ENCODE measurements at regions not wholly inside any gene's neighbourhood (a gene's known extent, or its start where the extent isn't known, plus 50 kb on each side); places are given as distances from the start of the nearest gene placed in this dataset.
"Not testable (repeated sequence)": the region's sequence is repeated elsewhere in the genome, so short reads cannot be mapped to it uniquely, and the experiment has no call there.

DNA sequence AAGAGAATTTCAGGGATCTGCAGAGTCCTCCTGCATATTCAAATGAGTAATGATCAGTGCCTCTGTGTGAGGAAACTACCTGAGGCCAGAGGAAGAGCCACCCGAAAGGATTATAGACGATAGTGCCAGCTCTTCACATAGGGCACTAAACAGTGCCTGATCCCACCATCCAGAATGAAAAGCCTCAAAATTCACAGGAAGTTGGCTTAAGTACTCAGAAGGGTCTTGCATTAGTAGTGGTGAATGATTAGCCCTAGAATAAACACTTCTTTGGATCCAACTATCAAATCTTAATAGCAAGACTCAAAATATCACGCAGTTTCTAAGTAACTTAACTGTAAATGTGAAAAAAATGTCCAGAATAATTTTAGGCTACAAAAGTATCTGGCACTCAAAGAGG lies 324.4 kb downstream of the ZNF674 start:
- DNase-seq (ENCODE audit: low read depth), result no peak

DNA sequence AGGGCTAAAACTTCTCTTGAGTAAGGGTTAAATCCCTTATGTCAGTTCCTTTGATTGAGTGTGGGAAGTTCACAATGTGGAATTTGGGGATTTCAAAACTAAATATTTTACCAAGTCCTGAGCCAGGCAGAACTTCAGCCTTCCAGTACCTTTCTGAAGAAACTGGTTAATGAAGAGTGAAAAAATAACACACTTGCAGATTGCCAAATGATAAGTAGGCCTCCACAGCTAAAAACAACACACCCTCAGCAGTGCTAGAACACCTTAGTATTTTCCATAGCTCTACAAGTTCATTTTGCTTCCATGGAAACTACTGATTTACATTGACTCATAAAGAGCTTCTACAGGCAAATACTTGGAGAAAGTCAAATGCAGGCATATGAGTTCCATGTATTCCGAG lies 326.8 kb downstream of the ZNF674 start:
- DNase-seq (ENCODE audit: low read depth), result no peak

DNA sequence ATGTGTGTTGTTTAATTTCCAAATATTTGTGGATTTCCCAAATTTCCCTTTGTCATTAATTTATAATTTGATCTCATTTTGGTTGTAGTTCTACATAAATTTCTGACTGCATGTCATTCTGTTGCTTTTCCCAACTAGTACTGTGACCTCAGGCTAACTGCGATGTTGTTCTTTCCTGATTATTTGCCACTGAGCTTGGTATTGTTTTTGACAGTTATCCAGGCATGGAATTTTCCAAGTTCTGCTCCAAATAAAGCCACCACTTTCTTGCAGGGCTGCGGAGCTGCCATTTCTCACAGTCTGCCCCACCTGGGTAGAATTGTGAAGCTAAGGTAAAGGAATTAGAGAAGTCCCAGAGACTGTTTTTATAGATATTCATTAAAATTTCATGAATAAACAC lies 328.8 kb downstream of the ZNF674 start:
- DNase-seq (ENCODE audit: low read depth), result no peak

DNA sequence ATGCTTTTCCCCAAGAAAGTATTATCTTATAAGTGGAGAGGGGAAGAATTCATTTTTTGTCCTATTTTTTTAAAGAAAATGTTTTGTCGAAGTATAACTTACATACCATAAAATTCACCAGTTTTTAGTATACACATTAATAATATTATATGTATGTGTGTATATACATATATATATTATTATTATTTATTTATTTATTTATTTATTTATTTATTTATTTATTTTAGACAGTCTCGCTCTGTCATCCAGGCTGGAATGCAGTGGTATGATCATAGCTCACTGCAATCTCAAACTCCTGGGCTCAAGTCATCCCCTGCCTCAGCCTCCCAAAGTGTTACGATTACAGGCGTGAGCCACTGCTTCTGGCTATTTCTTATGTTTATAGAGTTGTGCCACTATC lies 334.1 kb downstream of the ZNF674 start:
- no peak for DNase-seq (ENCODE audit: low read depth)

GRCh38 chrX:46209768-46210167 lies 335.5 kb downstream of the ZNF674 start:
- no peak for DNase-seq (ENCODE audit: low read depth)

- DNase-seq (ENCODE audit: low read depth), result no peak
These were observed 336.2 kb downstream of the ZNF674 start for GRCh38 chrX:46209037-46209436.

DNA sequence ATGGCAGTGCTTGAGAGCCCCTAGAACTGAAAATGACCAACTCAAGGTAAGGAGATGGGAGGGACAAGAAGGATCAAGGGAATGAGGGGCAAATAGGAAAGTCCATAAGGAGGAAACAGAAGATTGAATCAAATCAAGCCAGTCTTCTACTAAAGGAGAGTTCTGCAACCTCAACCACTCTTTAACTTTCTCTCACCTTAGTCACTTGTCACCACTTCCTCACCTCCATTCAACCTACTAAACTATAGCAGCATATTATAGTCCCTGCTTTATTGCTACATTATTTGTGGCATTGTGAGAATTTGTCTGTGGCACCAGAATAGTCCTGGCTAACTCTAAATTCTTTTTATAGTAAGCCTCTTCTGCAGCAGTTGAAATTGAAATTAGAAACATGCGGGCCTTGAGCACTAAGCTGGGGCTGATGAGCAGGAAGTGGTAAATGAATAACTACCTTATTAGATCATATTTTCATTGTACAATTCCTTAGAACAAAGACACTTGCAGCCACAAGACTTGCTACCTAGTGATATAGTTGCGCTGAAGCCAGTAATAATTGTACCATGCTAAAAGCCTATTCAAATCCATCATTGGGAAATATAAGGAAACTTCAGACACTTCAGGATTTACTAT lies 336.9 kb downstream of the ZNF674 start:
- no peak for DNase-seq (ENCODE audit: low read depth)

DNA sequence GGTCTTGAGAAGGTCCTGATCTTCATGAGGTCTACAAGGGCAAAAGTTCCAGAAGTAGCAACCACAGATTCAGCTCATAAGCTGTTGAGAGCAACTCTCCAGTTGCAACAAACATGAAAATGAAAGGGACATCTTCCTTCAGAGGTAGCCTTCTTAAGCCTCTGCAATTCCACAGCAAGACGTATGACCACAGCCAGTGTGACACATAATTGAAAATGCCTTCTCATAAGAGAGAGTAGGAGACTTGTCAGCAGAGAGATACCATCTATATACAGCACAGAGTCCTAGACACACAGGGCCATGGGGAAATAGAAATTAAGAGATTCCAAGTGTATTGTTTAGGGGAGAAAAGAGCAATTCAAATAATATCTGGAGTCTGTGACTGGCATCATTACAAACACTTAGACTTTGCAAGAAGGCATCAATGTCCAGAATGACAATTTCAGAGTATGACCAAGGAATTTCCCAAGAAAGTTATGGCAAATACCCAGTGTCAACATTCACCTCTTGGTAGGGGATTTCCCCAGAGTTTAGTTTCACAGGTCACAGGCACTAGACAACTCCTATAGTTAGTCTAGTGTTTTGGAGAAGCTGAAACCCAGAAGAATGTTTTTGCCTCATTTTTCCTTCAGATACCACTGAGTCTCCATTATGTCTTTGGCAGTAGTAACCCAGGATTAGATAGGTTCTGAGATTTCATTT lies 340.3 kb downstream of the ZNF674 start:
- no peak for DNase-seq (ENCODE audit: low read depth)

DNA sequence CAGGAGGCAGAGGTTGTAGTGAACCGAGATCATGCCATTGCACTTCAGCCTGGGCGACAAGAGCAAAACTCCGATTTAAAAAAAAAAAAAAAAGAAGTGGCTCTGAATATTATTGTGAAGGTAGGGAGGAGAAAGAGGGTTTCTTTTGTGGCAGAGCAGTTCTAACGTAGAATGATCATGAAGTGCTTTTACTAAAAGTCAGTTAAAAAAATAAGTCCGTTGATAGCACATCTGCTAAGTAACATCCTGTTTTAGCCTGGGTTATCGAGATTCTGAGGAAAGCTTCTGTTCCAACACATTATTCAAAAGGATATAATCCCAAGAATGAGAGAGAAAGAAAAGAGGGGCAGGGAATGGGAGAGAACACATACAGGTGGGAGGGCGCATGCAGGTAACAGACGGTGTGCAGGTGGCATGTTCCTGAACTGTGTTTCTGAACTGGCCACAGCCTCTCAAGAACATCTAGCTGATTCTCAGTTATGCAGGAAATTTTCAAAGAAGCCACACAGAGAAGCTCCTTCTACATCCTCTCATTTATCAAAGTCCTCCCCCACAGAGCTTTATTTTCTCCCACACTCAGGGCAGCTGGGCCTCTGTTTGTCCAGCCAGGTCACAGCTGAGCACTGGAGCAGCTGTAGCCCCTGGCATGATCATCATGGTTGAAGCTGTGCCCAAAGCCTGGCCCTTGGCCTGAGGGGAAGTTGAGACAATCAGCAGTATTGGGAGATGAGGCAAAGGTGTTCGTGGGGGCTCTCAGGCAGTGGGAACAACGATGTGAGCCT lies 342.3 kb downstream of the ZNF674 start:
- no peak for DNase-seq (ENCODE audit: low read depth)

- no peak for DNase-seq (ENCODE audit: low read depth)
These were observed 344.8 kb downstream of the ZNF674 start for GRCh38 chrX:46200413-46200812.

GRCh38 chrX:46198858-46199257 lies 346.4 kb downstream of the ZNF674 start:
- no peak for DNase-seq (ENCODE audit: low read depth)

DNA sequence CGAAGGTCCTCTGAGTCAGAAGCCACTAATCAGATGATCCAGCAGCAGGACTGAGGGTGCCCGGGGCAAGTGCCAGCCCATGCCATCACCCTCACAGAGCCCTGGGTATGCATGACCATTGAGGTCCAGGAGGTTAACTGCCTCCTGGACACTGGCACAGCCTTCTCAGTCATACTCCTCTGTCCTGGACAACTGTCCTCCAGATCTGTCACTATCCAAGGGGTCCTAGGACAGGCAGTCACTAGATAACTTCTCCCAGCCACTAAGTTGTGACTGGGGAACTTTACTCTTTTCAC lies 358.5 kb downstream of the ZNF674 start:
- DNase-seq (ENCODE audit: low read depth), result not testable (repeated sequence)

DNA sequence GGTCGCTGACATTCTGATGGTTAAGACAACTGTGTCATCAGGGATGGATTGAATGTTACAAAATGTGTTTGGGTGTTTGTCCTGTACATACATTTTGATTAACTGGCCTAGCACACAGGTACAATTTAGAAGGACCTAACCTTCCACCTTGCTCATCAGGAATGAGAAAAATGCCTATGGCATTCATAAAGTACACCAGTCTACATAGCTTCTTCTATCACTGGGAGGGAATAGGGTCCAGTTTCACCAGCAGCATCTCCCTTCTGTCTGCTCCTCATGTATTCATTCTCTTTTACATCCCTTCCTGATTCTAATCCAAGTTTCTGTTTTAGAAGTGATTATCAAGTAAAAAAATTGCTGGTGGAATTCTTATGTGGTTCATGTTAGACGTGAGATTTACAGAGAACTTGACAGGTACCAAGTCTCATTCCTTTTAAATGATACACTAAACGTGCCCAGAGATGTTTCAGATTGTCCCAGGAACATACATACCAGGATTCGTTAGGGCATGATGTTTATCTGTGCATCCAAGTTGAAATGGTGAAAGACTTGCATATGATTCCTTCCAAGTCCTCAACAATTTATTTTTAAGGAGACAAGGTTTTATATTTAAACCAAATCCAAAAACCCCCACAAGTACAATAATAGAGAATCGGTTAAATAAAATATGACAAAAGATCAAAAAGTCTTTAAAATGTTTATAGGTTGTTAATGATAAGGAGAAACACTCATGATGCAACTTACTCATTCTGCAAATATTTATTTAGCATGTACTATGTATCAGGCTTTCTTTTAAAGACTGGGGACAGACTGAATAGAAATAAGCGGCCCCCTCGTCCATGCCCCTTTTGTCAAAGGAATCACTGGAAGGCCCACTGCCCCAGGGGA lies 359.1 kb downstream of the ZNF674 start:
- DNase-seq (ENCODE audit: low read depth), result no peak

DNA sequence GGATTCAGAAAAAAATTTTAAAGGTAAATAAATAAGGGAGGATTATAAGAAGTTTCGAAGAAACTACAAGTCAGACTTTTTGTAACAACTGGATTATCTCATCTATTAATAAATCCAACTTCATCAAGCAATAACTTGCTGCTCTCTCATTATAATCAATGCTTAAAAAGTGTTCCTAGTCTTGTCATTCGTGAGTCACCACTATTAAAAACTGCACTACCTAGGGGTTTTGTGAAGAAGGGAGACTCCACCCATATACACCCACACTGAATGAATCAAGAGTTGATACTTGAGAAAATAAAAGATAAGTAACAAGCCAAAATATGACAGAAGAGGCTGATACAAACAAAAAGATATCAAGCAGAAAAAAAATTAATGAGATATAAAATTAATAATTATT lies 360.5 kb downstream of the ZNF674 start:
- DNase-seq (ENCODE audit: low read depth), result no peak

DNA sequence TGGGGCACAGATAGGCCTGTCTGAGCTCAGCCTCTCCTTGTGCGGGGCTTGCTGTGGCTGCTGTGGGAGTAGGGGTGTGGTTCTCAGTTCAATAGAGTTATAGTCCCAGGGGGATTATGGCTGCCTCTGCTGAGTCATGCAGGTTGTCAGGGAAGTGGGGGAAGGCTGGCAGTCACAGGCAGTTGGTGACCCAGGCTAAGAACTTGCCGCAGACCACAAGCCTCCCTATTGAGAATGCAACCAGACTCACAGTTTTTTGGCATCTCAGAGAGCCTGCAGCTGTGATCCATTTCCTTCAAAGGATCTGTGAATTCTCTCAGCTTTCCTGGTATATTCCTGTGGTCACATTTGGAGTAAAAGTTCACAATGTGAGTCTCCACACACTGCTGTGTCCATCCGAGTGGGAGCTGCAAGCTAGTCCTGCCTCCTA lies 364.9 kb downstream of the ZNF674 start:
- no peak for DNase-seq (ENCODE audit: low read depth)

GRCh38 chrX:46179748-46180147 lies 365.5 kb downstream of the ZNF674 start:
- no peak for DNase-seq (ENCODE audit: low read depth)

GRCh38 chrX:46178763-46179162 lies 366.5 kb downstream of the ZNF674 start:
- DNase-seq (ENCODE audit: low read depth), result no peak

- DNase-seq (ENCODE audit: low read depth), result no peak
These were observed 372.1 kb downstream of the ZNF674 start for GRCh38 chrX:46173159-46173558.

GRCh38 chrX:46171457-46171856 lies 373.8 kb downstream of the ZNF674 start:
- not testable (repeated sequence) for DNase-seq (ENCODE audit: low read depth)

- DNase-seq (ENCODE audit: low read depth), result no peak
These were observed 375.4 kb downstream of the ZNF674 start for GRCh38 chrX:46169808-46170207.

- DNase-seq (ENCODE audit: low read depth), result no peak
These were observed 377.0 kb downstream of the ZNF674 start for GRCh38 chrX:46168254-46168653.

DNA sequence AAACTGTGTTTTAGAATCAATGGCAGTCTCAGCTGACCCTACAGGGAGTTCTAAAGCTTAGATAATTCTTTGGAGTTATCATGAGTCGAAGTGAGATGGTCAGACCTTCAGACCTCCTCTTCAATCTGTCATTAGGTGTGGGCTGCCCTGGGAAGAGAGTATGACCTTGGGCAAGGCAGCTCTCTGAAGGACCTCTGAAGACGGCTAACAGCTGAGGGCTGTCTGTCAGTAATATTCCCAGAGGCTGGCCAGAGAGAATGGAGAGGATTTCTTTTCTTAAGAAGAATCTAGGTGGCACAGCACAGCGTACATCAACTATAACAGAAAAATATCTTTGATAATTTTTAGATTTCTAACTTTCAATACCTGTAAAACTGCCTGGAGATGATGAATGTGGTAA lies 379.4 kb downstream of the ZNF674 start:
- no peak for DNase-seq (ENCODE audit: low read depth)
